ENCODE measurements at regions not wholly inside any gene's neighbourhood (a gene's known extent, or its start where the extent isn't known, plus 50 kb on each side); places are given as distances from the start of the nearest gene placed in this dataset.

DNA sequence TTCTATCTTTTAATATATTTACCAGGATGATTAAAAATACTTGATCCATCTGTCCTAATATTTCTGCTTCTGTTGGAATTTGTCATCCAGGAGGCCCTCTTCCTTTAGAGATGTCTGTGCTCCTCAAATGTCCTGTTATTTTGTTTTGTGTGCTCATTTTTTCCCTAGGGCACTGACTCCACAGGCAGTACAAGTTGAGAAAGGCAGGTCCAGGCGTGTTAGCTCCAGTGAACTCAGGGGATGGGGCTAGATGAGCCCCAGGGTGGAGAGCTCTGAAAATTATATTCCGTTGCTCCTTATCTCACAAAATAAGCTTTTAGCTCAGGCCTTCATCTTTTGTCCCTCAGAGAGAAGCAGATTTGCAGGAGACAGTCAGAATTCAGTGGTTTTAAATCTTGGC, 105.7 kb downstream of the SLC4A3 start:
- intact Hi-C loops (cut with DNase I) = loop anchor here in 4 of 10 donors (10.0 kb wide), 3 partner anchors 272 to 1842 kb away; partner anchors contain the start of gene EPHA4 (in 2 of the 4)
- Histone ChIP-seq H3K9me3 (no peaks in the 10 kb centered on the region), H3K36me3 (no peaks in the 10 kb centered on the region), H3K27me3 (no peaks in the 10 kb centered on the region), H3K4me1 (peaks cover 0 to 23% (median 3%) of the 10 kb centered on the region in 9 donors), H3K27ac (no peak overlapping the region), H3K4me3 (no peak overlapping the region)
- 58 to 59% methylated on average over 2 of the region's 2 CpGs for WGBS, 2 donors
- ATAC-seq (no peak), DNase-seq (no peak)
- TF ChIP-seq, protein P1, sequence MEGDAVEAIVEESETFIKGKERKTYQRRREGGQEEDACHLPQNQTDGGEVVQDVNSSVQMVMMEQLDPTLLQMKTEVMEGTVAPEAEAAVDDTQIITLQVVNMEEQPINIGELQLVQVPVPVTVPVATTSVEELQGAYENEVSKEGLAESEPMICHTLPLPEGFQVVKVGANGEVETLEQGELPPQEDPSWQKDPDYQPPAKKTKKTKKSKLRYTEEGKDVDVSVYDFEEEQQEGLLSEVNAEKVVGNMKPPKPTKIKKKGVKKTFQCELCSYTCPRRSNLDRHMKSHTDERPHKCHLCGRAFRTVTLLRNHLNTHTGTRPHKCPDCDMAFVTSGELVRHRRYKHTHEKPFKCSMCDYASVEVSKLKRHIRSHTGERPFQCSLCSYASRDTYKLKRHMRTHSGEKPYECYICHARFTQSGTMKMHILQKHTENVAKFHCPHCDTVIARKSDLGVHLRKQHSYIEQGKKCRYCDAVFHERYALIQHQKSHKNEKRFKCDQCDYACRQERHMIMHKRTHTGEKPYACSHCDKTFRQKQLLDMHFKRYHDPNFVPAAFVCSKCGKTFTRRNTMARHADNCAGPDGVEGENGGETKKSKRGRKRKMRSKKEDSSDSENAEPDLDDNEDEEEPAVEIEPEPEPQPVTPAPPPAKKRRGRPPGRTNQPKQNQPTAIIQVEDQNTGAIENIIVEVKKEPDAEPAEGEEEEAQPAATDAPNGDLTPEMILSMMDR (IDR thresholded peaks at IDR 0.05) = no peak

DNA sequence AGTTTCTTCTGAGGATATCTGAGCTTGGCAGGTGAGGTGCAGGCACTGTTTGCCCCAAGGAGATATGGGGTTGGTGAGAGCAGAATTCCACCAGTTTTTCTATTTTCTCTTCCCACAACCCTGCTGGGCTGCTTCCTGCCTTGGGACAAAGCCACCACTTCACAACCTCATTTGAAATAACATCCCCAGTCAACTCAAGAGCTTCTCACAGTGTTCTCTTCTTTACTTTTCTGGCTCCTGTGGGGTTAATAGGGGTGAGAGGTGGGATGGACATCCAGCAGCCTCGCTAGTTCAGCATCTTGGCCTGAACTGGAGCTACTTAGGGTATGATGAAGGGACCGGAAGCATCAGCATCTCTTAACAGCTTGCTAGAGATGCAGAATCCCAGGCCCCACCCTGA, 106.3 kb downstream of the SLC4A3 start:
- no peaks in the 10 kb centered on the region for H3K27me3 ChIP-seq
- TF ChIP-seq, protein P1 (IDR thresholded peaks at IDR 0.05) = no peak
- H3K27ac ChIP-seq = no peak overlapping the region
- intact Hi-C loops (cut with DNase I) = loop anchor here in 4 of 10 donors (10.0 kb wide), 3 partner anchors 271 to 1841 kb away; partner anchors contain the start of gene EPHA4 (in 2 of the 4)
- WGBS, 2 donors = 62 to 63% methylated on average over 2 of the region's 2 CpGs
- H3K36me3 ChIP-seq = no peaks in the 10 kb centered on the region
- peaks cover 0 to 23% (median 3%) of the 10 kb centered on the region in 9 donors for H3K4me1 ChIP-seq
- no peaks in the 10 kb centered on the region for H3K9me3 ChIP-seq
- no peak overlapping the region for H3K4me3 ChIP-seq
- no peak for ATAC-seq
- no peak for DNase-seq

DNA sequence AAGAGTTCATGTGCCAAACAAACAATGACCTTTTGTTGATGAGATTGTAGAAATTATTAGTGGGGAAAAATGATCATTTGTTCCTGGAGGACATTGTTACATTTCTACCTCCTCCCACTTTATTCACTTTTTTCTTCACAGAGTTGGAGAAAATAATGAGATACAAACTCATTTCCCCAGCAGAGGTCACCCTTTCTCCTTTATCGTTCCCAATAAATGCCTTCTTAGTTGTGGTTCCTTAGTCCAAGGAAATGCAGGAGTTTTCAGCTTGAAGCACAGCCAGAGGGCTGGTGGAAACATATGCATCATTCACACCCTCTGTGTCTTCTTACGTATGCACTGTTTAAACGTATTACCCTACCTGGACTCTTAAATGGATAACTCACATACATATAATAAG, 108.8 kb downstream of the SLC4A3 start:
- Histone ChIP-seq H3K27me3 (no peaks in the 10 kb centered on the region), H3K9me3 (no peaks in the 10 kb centered on the region), H3K36me3 (no peaks in the 10 kb centered on the region), H3K27ac (no peak overlapping the region), H3K4me1 (peaks cover 0 to 23% (median 3%) of the 10 kb centered on the region in 9 donors), H3K4me3 (no peak overlapping the region)
- WGBS, 2 donors = 11 to 13% methylated on average over 3 of the region's 3 CpGs
- ATAC-seq (peak in 7 of 8 donors; percentile 50 to 77 (median 65)), DNase-seq (peak in 1 of 2 donors; percentile 30)
- TF ChIP-seq, protein P1 (IDR thresholded peaks at IDR 0.05) = peak in 8 of 9 donors; percentile 18 to 70 (median 58)
- intact Hi-C loops (cut with DNase I) = loop anchor here (1.0 to 10.0 kb wide), 9 partner anchors 100 to 1839 kb away; partner anchors contain the start of gene EPHA4 (in 6 of the 10)

DNA sequence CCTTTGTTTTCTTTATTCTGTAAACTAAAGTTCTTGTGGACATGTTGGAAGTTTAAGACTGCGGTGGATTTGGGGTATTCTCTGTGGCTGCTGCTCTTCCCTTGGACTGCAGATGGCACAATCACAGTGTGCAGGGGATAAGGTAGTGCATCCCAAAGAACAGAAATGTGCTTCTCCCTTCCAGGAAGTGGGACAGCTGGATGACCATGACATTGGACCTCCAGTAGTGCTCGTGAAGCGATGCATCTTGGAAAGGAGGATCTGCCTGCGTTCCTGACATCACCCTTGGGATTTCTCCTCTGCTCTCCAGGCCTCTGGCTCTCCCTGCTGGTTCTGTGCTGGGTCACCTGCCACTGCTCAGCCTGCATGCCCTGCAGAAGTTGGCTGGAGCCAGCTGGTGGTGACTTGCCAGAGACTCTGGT, 109.9 kb downstream of the SLC4A3 start:
- Histone ChIP-seq H3K9me3 (no peaks in the 10 kb centered on the region), H3K27ac (no peak overlapping the region), H3K27me3 (no peaks in the 10 kb centered on the region), H3K36me3 (no peaks in the 10 kb centered on the region), H3K4me3 (no peak overlapping the region), H3K4me1 (peaks cover 0 to 23% (median 3%) of the 10 kb centered on the region in 9 donors)
- intact Hi-C loops (cut with DNase I) = loop anchor here (1.0 to 10.0 kb wide), 9 partner anchors 99 to 1838 kb away; partner anchors contain the start of gene EPHA4 (in 6 of the 10)
- DNase-seq (peak; percentile 23 to 25), ATAC-seq (peak; percentile 74 to 90 (median 84))
- 28 to 58% methylated on average over 4 of the region's 4 CpGs for WGBS, 2 donors
- TF ChIP-seq, protein P1 (IDR thresholded peaks at IDR 0.05) = peak in 8 of 9 donors; percentile 32 to 73 (median 54)

Data from heart right ventricle (tissue), 16 donors.